ENCODE measurements at regions not wholly inside any gene's neighbourhood (a gene's known extent, or its start where the extent isn't known, plus 50 kb on each side); places are given as distances from the start of the nearest gene placed in this dataset.

- Histone ChIP-seq H3K9ac (ENCODE audit: low read length) (no peak overlapping the region), H3K4me1 (ENCODE audit: control insufficient read depth in 1 of 2, insufficient read depth in 2 of 2, low read length in 2 of 2) (no peaks in the 10 kb centered on the region), H3K36me3 (ENCODE audit: control insufficient read depth in 1 of 2, insufficient read depth in 2 of 2, low read length in 2 of 2) (no peaks in the 10 kb centered on the region), H3K79me2 (ENCODE audit: insufficient read depth, low read length) (no peaks in the 10 kb centered on the region), H3K4me2 (ENCODE audit: low read length) (no peak overlapping the region), H3K27me3 (ENCODE audit: insufficient read depth, low read length) (no peaks in the 10 kb centered on the region), H3K9me2 (ENCODE audit: insufficient read depth) (no peaks in the 10 kb centered on the region), H3K27ac (ENCODE audit: low read depth, low read length) (no peak overlapping the region), H3K4me3 (replicated peaks in 1 of 2; ENCODE audit: low read depth in 1 of 2, low read length in 2 of 2) (no peak overlapping the region), H2AFZ (ENCODE audit: low read depth, low read length, poor library complexity, severe bottlenecking) (no peak overlapping the region), H3K9me3 (ENCODE audit: control insufficient read depth in 1 of 2, insufficient read depth in 1 of 2, low read depth in 1 of 2, low read length in 2 of 2) (no peaks in the 10 kb centered on the region), H4K20me1 (ENCODE audit: insufficient read depth) (no peaks in the 10 kb centered on the region)
- ChIA-PET CTCF (no interaction called here), RAD21 (ENCODE audit: low non-redundant PET in 1 of 2, low total read pairs in 2 of 2, uncharacterized antibody in 2 of 2, unreplicated experiment in 2 of 2) (no interaction called here), POLR2A (no interaction called here)
- no peak for TF ChIP-seq POLR2A (IDR thresholded peaks at IDR 0.05; ENCODE audit: borderline replicate concordance, extremely low read depth, insufficient read depth, insufficient read length)
- no peak for TF ChIP-seq ZBTB33 (IDR thresholded peaks at IDR 0.05; ENCODE audit: extremely low read depth, insufficient replicate concordance, low read length)
- TF ChIP-seq TCF7L2 (IDR thresholded peaks at IDR 0.05; ENCODE audit: borderline replicate concordance, extremely low read depth, insufficient read depth, insufficient read length), result no peak
- TF ChIP-seq, protein P1, sequence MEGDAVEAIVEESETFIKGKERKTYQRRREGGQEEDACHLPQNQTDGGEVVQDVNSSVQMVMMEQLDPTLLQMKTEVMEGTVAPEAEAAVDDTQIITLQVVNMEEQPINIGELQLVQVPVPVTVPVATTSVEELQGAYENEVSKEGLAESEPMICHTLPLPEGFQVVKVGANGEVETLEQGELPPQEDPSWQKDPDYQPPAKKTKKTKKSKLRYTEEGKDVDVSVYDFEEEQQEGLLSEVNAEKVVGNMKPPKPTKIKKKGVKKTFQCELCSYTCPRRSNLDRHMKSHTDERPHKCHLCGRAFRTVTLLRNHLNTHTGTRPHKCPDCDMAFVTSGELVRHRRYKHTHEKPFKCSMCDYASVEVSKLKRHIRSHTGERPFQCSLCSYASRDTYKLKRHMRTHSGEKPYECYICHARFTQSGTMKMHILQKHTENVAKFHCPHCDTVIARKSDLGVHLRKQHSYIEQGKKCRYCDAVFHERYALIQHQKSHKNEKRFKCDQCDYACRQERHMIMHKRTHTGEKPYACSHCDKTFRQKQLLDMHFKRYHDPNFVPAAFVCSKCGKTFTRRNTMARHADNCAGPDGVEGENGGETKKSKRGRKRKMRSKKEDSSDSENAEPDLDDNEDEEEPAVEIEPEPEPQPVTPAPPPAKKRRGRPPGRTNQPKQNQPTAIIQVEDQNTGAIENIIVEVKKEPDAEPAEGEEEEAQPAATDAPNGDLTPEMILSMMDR (IDR thresholded peaks at IDR 0.05 in 2 of 3, conservative IDR thresholded peaks at IDR 0.05 in 1 of 3; ENCODE audit: borderline replicate concordance in 1 of 3, insufficient read depth in 1 of 3, low read depth in 2 of 3, low read length in 2 of 3), result no peak
- TF ChIP-seq CEBPB (IDR thresholded peaks at IDR 0.05; ENCODE audit: low read depth), result no peak
- TF ChIP-seq RAD21 (IDR thresholded peaks at IDR 0.05; ENCODE audit: low read depth), result no peak
- TF ChIP-seq SIN3A (IDR thresholded peaks at IDR 0.05; ENCODE audit: low read depth), result no peak
- no peak for TF ChIP-seq SRF (IDR thresholded peaks at IDR 0.05; ENCODE audit: low read depth)
- no peak for TF ChIP-seq YY1 (IDR thresholded peaks at IDR 0.05; ENCODE audit: extremely low read depth, insufficient replicate concordance, low read depth, low read length)
- TF ChIP-seq FOSL1 (IDR thresholded peaks at IDR 0.05; ENCODE audit: low read depth), result no peak
- TF ChIP-seq ZFX (IDR thresholded peaks at IDR 0.05), result no peak
- no peak for TF ChIP-seq EZH2phosphoT487 (IDR thresholded peaks at IDR 0.05; ENCODE audit: borderline replicate concordance)
- no peak for TF ChIP-seq EZH2 (IDR thresholded peaks at IDR 0.05)
- intact Hi-C loops (cut with micrococcal nuclease), result no loop called here
- ATAC-seq (no peak), DNase-seq (ENCODE audit: low read depth, low spot score) (no peak)
- no TSS peak for BruUV-seq (replicated peaks)
Measured at GRCh38 chr6:77566235-77566634, 86.6 kb upstream of the MEI4 start.

All from HCT116 (cell line).